HepG2 (cell line): ENCODE measurements at regions not wholly inside any gene's neighbourhood (a gene's known extent, or its start where the extent isn't known, plus 50 kb on each side); places are given as distances from the start of the nearest gene placed in this dataset.
A peak's percentile ranks its signal among the peaks of the same experiment; 100 is the strongest.

Experiments used
- ATAC-seq: fragments of 200-7000 bp; cut with Tn5 transposase; 3 replicates; pipeline ENCODE4 v1.9.1; 2020; ENCODE audit warnings: mild to moderate bottlenecking, moderate library complexity
- BruUV-seq: library from RNA; stranded (reverse); fragments of 400-500 nt; replicated peaks from 2 replicates; lab custom pipeline; 2021; lab: Mats Ljungman, UMichigan
- CTCF ChIA-PET: fragments of 300-600 bp; formaldehyde crosslinking; extraction: SDS; loops from one replicate; lab custom pipeline; 2021; ENCODE audit warnings: low total read pairs, inconsistent platforms, low intra/inter-chr PET ratio; lab: Yijun Ruan, JAX
- POLR2A ChIA-PET: fragments of 350-600 bp; sonication (Branson Sonifier 250); formaldehyde crosslinking; loops from one replicate; lab custom pipeline; 2020; ENCODE audit warnings: antibody characterized with exemption, inconsistent platforms; lab: Yijun Ruan, JAX
- DNase-seq: peaks from one replicate; pipeline ENCODE4 v3.0.0-alpha.2; 2015; ENCODE audit warnings: low spot score
- FAIRE-seq: peaks from 3 replicates; lab custom pipeline; 2011; peaks lifted over from hg19 to GRCh38; lab: Jason Lieb, UNC
- H2AFZ ChIP-seq: one replicate; pipeline ENCODE4 v1.6.1; 2011; ENCODE audit warnings: low read length, inconsistent platforms
- H3K27ac ChIP-seq: fragments of 300-600 bp; 3 replicates; pipeline ENCODE4 v1.8.0; 2011; ENCODE audit warnings: mixed run types, mild to moderate bottlenecking, mixed read lengths, low read length, inconsistent platforms; ENCODE audit not compliant: insufficient read depth; ENCODE audit errors: extremely low read length
- H3K27me3 ChIP-seq, 2 experiments: fragments of 200-600 bp in 1 of 2; 2 replicates in 1 of 2; 3 replicates in 1 of 2; pipeline versions ENCODE4 v1.6.0 to v1.8.0; 2011; ENCODE audit warnings: low read length in 2 of 2, mild to moderate bottlenecking in 2 of 2, moderate library complexity in 2 of 2, inconsistent platforms in 1 of 2; ENCODE audit not compliant: insufficient read depth in 2 of 2, control insufficient read depth in 1 of 2
- H3K36me3 ChIP-seq, 2 experiments: fragments of 200-600 bp in 1 of 2; replicated peaks in 1 of 2; 2 replicates in 1 of 2; 3 replicates in 1 of 2; pipeline versions ENCODE4 v1.5.1 to v1.8.0; 2011; ENCODE audit warnings: low read length in 2 of 2, inconsistent platforms in 1 of 2; ENCODE audit not compliant: insufficient read depth in 2 of 2, control insufficient read depth in 1 of 2
- H3K4me1 ChIP-seq: 2 replicates; pipeline ENCODE4 v1.5.1; 2012; ENCODE audit warnings: low read length, inconsistent platforms; ENCODE audit not compliant: insufficient read depth
- H3K4me2 ChIP-seq: 2 replicates; pipeline ENCODE4 v1.6.0; 2011; ENCODE audit warnings: low read depth, low read length, inconsistent platforms
- H3K4me3 ChIP-seq, 3 experiments: fragments of 200-600 bp in 1 of 3; sonication (generic), shearing (Covaris generic) in 1 of 3; replicated peaks in 1 of 3; 2 replicates each; pipeline ENCODE4 v1.5.1; 2011 to 2016; ENCODE audit warnings: low read length in 3 of 3, inconsistent platforms in 2 of 3, low read depth in 2 of 3, mild to moderate bottlenecking in 2 of 3, control low read depth in 1 of 3, mixed read lengths in 1 of 3; ENCODE audit not compliant: insufficient read depth in 1 of 3
- H3K79me2 ChIP-seq: one replicate; pipeline ENCODE4 v1.6.1; 2011; ENCODE audit warnings: low read length, inconsistent platforms; ENCODE audit not compliant: insufficient read depth
- H3K9ac ChIP-seq: 2 replicates; pipeline ENCODE4 v1.6.0; 2011; ENCODE audit warnings: mild to moderate bottlenecking, low read depth, low read length, inconsistent platforms; ENCODE audit not compliant: insufficient read depth
- H3K9me3 ChIP-seq: 2 replicates; pipeline ENCODE4 v1.5.1; 2012; ENCODE audit warnings: mild to moderate bottlenecking, low read length
- H4K20me1 ChIP-seq: 2 replicates; pipeline ENCODE4 v1.6.0; 2011; ENCODE audit warnings: inconsistent platforms, mild to moderate bottlenecking, low read length, moderate library complexity; ENCODE audit not compliant: insufficient read depth
- SAFB2 ChIP-seq: sonication (generic); formaldehyde crosslinking; IDR thresholded peaks from 2 replicates; pipeline ENCODE4 v1.5.1; 2020; ENCODE audit warnings: missing genetic modification reagents, low read depth, mild to moderate bottlenecking, borderline replicate concordance
- ZNF121 ChIP-seq: sonication (generic); formaldehyde crosslinking; IDR thresholded peaks from 2 replicates; pipeline ENCODE4 v1.5.0; 2020; ENCODE audit warnings: mild to moderate bottlenecking, missing genetic modification reagents
- ZNF468 ChIP-seq: sonication (generic); formaldehyde crosslinking; IDR thresholded peaks from 2 replicates; pipeline ENCODE4 v1.8.0; 2022; ENCODE audit warnings: mild to moderate bottlenecking, moderate library complexity, missing genetic modification reagents
- ZNF7 ChIP-seq: IDR thresholded peaks from 2 replicates; pipeline ENCODE4 v1.6.1; 2016; ENCODE audit warnings: missing biosample characterization, missing genetic modification reagents
- WGBS: methylation state at CpG from one replicate; pipeline ENCODE4 v1.1.6; 2017; ENCODE audit warnings: low lambda C conversion rate; 5-methylcytosine and 5-hydroxymethylcytosine counted together
- in situ Hi-C: cut with HindIII; loops from 2 replicates; pipeline ENCODE4 v1.10.0; 2017; ENCODE audit warnings: low pct_unique_long_range_greater_than_20kb; ENCODE audit not compliant: extremely low pct_ligation_motif_present
- intact Hi-C: fragments of 100-400 bp; cut with micrococcal nuclease; formaldehyde crosslinking; loops from one replicate; pipeline ENCODE4 v1.10.0; 2022; ENCODE audit not compliant: unreplicated experiment
- TF ChIP-seq, protein P1 (sequence below): sonication (generic); formaldehyde crosslinking; IDR thresholded peaks from 2 replicates; pipeline ENCODE4 v1.5.1; 2020; ENCODE audit warnings: missing genetic modification reagents, mild to moderate bottlenecking, borderline replicate concordance

DNA sequence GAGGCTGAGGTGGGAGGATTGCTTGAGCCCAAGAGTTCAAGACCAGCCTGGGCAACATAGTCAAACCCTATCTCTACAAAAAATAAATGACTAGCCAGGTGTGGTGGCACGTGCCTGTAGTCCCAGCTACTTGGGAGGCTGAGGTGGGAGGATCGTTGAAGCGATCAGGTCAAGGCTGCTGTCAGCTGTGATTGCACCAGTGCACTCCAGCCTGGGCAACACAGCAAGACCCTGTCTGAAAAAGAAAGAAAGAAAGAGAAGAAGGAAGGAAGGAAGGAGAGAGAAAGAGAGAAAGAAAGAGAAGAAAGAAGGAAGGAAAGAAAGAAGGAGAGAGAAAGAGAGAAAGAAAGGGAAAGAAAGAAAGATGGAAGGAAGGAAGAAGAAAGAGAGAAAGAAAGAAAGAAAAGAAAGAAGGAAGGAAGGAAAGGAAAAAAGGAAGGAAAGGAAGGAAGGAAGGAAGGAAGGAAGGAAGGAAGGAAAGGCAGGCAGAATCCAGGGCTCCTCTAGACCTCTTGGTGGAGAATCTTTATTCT is 71.5 kb upstream of the FBRSL1 start:
- Histone ChIP-seq H3K4me2 (no peak overlapping the region), H3K27me3 (peaks cover 9 to 65% of the 10 kb centered on the region in 2 experiments), H3K36me3 (no peaks in the 10 kb centered on the region), H2AFZ (no peak overlapping the region), H4K20me1 (no peaks in the 10 kb centered on the region), H3K4me1 (peaks cover 28% of the 10 kb centered on the region), H3K9me3 (no peaks in the 10 kb centered on the region), H3K9ac (no peak overlapping the region), H3K4me3 (no peak overlapping the region), H3K79me2 (no peaks in the 10 kb centered on the region), H3K27ac (no peak overlapping the region)
- ATAC-seq (no peak), FAIRE-seq (no peak), DNase-seq (no peak)
- ChIA-PET CTCF (no interaction called here), POLR2A (no interaction called here)
- intact Hi-C loops = loop anchor here (5.0 kb wide), 1 partner anchor 104 kb away; no protein-coding TSS in a partner anchor
- TF ChIP-seq, protein P1, sequence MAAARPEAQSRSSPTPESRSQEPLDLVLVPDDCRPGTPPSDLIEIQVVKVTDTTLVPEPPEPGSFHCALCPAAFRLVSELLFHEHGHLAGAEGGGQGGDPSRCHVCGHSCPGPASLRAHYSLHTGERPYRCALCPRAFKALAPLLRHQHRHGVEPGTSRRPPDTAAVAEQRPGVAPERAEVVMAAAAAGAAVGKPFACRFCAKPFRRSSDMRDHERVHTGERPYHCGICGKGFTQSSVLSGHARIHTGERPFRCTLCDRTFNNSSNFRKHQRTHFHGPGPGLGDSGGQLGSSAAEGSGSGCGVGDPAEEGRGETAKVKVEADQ = no peak
- peak; percentile 17; the same call in 1 of the 2 replicates for TF ChIP-seq ZNF121 (CRISPR knock-in tag)
- BruUV-seq = no TSS peak
- whole genome bisulfite sequencing = 63% methylated on average over 3 of the region's 3 CpGs
- in situ Hi-C loops = loop anchor here (5.0 kb wide), 3 partner anchors 104 to 189 kb away; no protein-coding TSS in a partner anchor

DNA sequence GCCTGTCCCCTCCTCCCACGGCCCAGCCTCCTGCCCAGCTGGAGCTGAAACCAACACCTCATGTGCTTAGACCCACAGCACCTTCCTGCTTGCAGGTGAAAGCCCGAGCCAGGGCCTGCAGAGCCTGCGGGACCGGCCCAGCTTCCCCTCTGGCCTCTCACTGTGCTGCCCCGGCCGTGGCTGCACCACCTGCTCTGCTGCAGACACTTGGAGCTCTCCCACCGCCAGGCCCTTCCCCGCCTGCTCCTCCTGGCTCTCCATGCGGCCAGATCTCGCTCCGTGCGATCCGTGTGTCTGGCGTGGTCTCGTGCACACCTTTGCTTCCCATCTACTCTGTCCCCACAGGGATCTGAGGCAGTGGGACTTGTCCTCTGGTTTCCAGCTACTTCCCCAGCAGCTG is 72.2 kb upstream of the FBRSL1 start:
- in situ Hi-C loops (loop anchor here (5.0 kb wide), 3 partner anchors 105 to 190 kb away; no protein-coding TSS in a partner anchor), intact Hi-C loops (loop anchor here (5.0 kb wide), 1 partner anchor 105 kb away; no protein-coding TSS in a partner anchor)
- H3K9me3 ChIP-seq = no peaks in the 10 kb centered on the region
- ChIA-PET POLR2A (no interaction called here), CTCF (no interaction called here)
- no peak overlapping the region for H3K4me2 ChIP-seq
- H3K27me3 ChIP-seq = peaks cover 9 to 64% of the 10 kb centered on the region in 2 experiments
- no peak for ATAC-seq
- H3K27ac ChIP-seq = no peak overlapping the region
- H2AFZ ChIP-seq = no peak overlapping the region
- H3K79me2 ChIP-seq = no peaks in the 10 kb centered on the region
- no peaks in the 10 kb centered on the region for H4K20me1 ChIP-seq
- no peaks in the 10 kb centered on the region for H3K36me3 ChIP-seq
- no peak for DNase-seq
- 16% methylated on average over 14 of the region's 15 CpGs for WGBS
- no peak overlapping the region for H3K9ac ChIP-seq
- no peak for TF ChIP-seq SAFB2
- TF ChIP-seq ZNF7 = peak; percentile 67
- 0 out of 2 replicates have a peak, but pooled peaks have one; percentile 20 for TF ChIP-seq ZNF468 (CRISPR knock-in tag)
- H3K4me3 ChIP-seq = no peak overlapping the region
- BruUV-seq = no TSS peak
- H3K4me1 ChIP-seq = peaks cover 24% of the 10 kb centered on the region
- no peak for FAIRE-seq
